Cardiac muscle cell (in vitro differentiated cells and primary cell): ENCODE measurements at regions not wholly inside any gene's neighbourhood (a gene's known extent, or its start where the extent isn't known, plus 50 kb on each side); places are given as distances from the start of the nearest gene placed in this dataset.

Experiments used
- DNase-seq, 2 donors: peaks; one replicate each; pipeline versions ENCODE4 v3.0.0 to v3.0.0-alpha.2; 2010 to 2017; ENCODE audit warnings: low read depth in 1 of 2, low spot score in 1 of 2
- H3K27ac ChIP-seq: fragments of 200-600 bp; sonication (generic); 2 replicates; pipeline ENCODE4 v1.5.1; 2016
- H3K27me3 ChIP-seq: fragments of 200-600 bp; sonication (generic); 2 replicates; pipeline ENCODE4 v1.6.0; 2016; ENCODE audit warnings: control low read depth
- H3K36me3 ChIP-seq: fragments of 200-600 bp; sonication (generic); 2 replicates; pipeline ENCODE4 v1.5.1; 2016; ENCODE audit warnings: control low read depth
- H3K4me1 ChIP-seq: fragments of 200-600 bp; sonication (generic); 2 replicates; pipeline ENCODE4 v1.8.1; 2017; ENCODE audit warnings: low read depth, mild to moderate bottlenecking, mixed run types
- H3K4me3 ChIP-seq: fragments of 200-600 bp; sonication (generic); 2 replicates; pipeline ENCODE4 v1.5.1; 2016; ENCODE audit warnings: mild to moderate bottlenecking
- H3K9me3 ChIP-seq: fragments of 200-600 bp; sonication (generic); 2 replicates; pipeline ENCODE4 v1.5.1; 2017; ENCODE audit warnings: low read depth, mild to moderate bottlenecking, control low read depth
- TF ChIP-seq, protein P1 (sequence below): IDR thresholded peaks from 2 replicates; pipeline ENCODE4 v1.5.1; 2012; ENCODE audit warnings: low read depth, mild to moderate bottlenecking, low read length

DNA sequence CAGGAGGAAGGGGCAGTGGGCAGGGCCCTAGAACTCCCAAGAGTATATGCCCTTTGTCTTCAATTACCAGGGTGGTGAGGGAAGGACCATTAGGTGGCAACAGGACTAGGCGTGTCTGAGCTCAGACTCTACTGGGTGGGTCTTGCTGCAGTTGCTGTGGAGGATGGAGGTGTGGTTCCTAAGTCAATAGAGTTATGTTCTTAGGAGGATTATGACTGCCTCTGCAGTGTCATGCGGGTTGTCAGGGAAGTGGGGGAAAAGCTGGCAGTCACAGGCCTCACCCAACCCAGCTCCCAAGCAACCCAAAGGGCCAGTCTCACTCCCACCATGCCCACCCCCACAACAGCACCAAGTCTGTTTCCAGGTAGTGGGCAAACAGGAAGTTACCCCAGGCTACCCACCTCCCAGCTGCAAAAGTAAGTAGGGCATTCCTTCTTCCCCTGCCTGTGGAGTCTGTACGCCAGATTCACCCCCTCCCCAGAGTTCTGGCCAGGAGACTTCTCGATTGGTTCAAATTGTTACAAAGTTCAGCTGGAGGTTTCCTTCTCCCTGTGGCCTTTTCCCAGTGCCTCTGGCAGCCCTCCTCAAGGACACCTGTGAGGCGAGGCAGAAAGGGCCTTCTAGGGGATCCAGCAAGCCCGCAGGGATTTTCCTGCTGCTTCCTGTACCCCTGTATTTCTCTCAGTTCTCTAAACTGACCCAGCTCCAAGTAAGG is 145.3 kb downstream of the HINT1 start:
- no peaks in the 10 kb centered on the region for H3K27me3 ChIP-seq
- no peak overlapping the region for H3K4me3 ChIP-seq
- H3K27ac ChIP-seq, result no peak overlapping the region
- no peaks in the 10 kb centered on the region for H3K4me1 ChIP-seq
- TF ChIP-seq, protein P1, sequence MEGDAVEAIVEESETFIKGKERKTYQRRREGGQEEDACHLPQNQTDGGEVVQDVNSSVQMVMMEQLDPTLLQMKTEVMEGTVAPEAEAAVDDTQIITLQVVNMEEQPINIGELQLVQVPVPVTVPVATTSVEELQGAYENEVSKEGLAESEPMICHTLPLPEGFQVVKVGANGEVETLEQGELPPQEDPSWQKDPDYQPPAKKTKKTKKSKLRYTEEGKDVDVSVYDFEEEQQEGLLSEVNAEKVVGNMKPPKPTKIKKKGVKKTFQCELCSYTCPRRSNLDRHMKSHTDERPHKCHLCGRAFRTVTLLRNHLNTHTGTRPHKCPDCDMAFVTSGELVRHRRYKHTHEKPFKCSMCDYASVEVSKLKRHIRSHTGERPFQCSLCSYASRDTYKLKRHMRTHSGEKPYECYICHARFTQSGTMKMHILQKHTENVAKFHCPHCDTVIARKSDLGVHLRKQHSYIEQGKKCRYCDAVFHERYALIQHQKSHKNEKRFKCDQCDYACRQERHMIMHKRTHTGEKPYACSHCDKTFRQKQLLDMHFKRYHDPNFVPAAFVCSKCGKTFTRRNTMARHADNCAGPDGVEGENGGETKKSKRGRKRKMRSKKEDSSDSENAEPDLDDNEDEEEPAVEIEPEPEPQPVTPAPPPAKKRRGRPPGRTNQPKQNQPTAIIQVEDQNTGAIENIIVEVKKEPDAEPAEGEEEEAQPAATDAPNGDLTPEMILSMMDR, result no peak
- DNase-seq, result no peak
- H3K36me3 ChIP-seq, result no peaks in the 10 kb centered on the region
- no peaks in the 10 kb centered on the region for H3K9me3 ChIP-seq

DNA sequence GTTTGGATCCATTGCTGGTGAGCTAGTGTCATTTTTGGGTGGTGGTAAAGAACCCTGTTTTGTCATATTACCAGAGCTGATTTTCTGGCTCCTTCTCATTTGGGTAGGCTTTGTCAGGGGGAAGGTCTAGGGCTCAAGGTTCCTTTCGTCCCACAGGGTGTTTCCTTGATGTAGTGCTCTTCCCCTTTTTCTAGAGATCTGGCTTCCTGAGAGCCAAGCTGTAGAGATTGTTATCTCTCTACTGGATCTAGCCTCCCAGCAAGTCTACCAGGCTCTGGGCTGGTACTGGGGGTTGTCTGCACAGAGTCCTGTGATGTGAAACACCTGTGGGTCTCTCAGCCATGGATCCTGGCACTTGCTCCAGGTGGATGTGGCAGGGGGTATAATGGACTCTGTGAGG is 145.9 kb downstream of the HINT1 start:
- DNase-seq, result no peak
- H3K36me3 ChIP-seq, result no peaks in the 10 kb centered on the region
- H3K27ac ChIP-seq, result no peak overlapping the region
- H3K9me3 ChIP-seq, result no peaks in the 10 kb centered on the region
- no peaks in the 10 kb centered on the region for H3K4me1 ChIP-seq
- no peak overlapping the region for H3K4me3 ChIP-seq
- no peaks in the 10 kb centered on the region for H3K27me3 ChIP-seq
- TF ChIP-seq, protein P1, result no peak

DNA sequence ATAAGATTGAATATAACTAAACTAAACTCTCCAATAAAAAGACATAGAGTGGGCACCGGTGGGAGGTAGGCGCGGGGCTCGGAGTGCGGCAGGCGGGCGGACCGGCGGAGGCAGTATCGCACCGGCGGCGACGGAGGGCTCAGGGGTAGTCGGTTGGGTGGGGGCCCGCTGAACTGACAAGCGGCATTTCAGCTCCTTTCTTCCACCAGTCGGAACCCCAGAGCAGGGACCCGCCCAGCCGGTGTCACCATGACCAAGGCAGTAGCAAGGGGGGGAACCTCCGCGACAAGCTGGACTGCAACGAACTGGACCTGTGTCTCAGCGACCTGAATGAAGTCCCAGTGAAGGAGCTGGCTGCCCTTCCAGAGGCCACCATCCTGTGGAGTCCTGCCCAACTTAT is 156.7 kb downstream of the HINT1 start:
- Histone ChIP-seq H3K4me3 (no peak overlapping the region), H3K27ac (no peak overlapping the region), H3K9me3 (no peaks in the 10 kb centered on the region), H3K27me3 (no peaks in the 10 kb centered on the region), H3K36me3 (no peaks in the 10 kb centered on the region), H3K4me1 (no peaks in the 10 kb centered on the region)
- TF ChIP-seq, protein P1, result no peak
- no peak for DNase-seq

DNA sequence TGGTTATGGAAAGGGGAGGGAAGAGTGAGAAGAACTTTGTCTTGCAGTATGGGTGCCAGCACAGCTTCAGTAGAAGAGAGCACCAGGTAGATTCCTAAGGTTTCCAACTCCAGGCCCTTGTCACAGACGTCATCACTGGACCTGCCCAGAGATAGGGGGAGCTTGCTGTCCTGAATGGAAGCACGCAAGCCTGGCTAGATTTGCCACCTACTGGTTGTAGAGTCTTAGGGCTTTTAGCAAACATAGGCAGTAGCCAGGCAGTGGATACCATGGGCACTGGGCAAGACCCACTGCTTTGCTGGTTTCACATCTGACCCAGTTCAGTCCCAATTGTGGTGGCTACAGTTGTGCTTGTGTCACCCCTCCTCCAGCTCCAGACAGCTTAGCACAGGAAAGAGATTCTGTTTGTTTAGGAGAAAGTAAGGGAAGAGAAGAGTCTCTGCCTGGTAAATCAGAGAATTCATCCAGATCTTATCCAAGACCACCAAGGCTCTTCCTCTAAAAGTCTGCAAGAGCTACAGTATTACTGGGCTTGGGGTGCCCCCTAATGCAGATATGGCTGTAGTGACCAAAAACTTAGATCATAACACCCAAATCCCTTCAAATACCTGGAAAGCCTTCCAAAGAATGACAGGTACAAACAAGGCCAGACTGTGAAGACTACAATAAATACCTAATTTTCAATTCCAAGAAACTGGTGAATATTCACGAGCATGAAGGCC is 158.9 kb downstream of the HINT1 start:
- peak in 1 of 2 donors; percentile 5 for DNase-seq
- no peak overlapping the region for H3K4me3 ChIP-seq
- no peaks in the 10 kb centered on the region for H3K36me3 ChIP-seq
- no peak overlapping the region for H3K27ac ChIP-seq
- no peaks in the 10 kb centered on the region for H3K9me3 ChIP-seq
- no peaks in the 10 kb centered on the region for H3K4me1 ChIP-seq
- TF ChIP-seq, protein P1, result no peak
- no peaks in the 10 kb centered on the region for H3K27me3 ChIP-seq

DNA sequence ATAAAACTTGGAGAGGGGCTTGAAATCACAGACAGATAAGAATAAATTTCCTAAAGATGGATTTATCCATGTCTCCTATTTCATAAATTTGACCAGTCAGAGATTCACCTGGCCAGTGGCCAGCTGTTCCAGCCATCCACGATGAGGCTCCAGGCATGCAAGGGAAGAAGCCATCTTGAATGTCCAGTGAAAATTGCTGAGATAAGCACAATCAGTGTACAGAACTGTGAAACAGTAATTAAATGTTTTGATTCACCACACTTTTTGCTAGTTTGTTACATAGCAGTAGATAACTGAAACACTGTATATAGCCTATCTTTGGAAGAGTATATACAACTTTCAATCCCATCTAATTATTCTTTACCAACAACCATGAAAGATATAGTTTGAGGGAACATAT is 163.5 kb downstream of the HINT1 start:
- no peak for DNase-seq
- no peaks in the 10 kb centered on the region for H3K4me1 ChIP-seq
- H3K27ac ChIP-seq, result no peak overlapping the region
- H3K9me3 ChIP-seq, result no peaks in the 10 kb centered on the region
- H3K27me3 ChIP-seq, result no peaks in the 10 kb centered on the region
- TF ChIP-seq, protein P1, result no peak
- H3K36me3 ChIP-seq, result no peaks in the 10 kb centered on the region
- H3K4me3 ChIP-seq, result no peak overlapping the region
